ENCODE measurements at regions not wholly inside any gene's neighbourhood (a gene's known extent, or its start where the extent isn't known, plus 50 kb on each side); places are given as distances from the start of the nearest gene placed in this dataset.
"Not testable (repeated sequence)": the region's sequence is repeated elsewhere in the genome, so short reads cannot be mapped to it uniquely, and the experiment has no call there.

DNA sequence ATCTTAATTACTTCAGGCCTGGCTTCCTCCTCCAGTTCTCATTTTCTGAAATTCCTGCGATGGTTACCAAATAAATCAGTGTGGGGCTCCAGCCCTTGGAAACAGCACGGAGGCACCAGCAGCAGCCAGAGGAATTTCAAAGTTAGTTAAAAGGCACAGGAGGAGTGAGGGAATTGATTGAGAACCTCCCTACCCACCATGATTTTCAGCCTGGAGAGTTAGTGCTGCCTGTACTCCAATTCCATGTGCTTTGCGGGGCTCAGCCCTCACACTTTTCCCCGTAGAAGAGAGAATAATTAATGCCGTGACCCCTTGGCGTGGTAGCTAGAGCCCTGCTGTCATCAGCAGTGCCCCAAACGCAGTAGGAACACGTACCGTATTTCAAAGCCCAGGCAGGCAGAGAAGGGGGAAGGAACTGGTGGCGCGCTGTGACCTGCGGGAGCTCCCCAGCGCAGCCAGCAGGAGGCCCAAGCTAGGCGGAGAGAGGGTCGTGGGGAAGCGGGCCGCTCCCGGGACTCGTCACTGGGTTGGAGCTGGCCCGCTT lies 84.0 kb upstream of the IGFBP7 start:
- no peak for DNase-seq

DNA sequence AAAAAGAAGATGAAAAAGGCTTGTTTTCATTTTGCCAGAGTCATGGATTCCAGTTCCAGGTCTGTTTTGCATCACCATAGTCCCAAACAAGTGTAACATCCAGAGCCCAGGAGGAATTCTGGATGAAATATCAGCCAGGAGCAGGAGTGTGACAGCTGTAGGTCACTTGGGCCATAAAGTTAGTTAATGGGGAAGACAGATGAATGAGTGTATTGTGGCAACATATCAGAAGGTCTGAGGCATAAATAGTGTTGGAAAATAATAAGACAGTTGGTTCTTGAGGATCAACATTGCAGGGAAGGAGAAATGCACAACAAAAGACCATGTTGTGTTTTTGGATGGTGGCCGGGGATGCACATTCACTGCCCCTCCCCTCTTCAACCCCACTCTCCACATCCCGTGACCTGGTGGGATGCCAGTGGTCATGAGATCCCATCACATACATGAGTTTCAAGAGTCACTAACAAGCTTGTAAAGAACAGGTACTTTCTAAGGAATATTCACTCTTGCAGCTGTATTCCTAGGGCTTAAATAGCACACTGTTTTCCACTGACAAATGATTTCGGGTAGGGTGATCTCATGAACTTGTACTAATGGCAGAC lies 83.1 kb upstream of the IGFBP7 start:
- no peak for DNase-seq

GRCh38 chr4:57191523-57192034 lies 81.4 kb upstream of the IGFBP7 start:
- DNase-seq: no peak

GRCh38 chr4:57190601-57191481 lies 80.7 kb upstream of the IGFBP7 start:
- DNase-seq: no peak

DNA sequence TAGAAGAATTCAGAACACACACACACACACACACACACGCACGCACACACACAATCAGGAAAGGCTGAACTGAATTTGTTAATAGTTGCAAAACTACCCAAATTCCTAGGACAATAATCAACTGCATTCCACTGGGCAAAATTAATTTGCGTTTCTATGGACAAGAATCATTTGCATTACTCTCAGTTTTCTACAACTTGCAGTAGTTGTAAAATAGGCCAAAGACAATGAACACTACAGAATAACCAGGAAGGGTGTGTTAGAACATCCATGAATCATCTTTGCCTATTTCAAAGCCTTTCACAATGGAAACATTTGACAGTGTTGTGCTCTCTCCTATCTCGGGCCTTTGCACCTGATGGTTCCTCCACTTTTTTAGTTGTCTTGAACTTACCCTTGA lies 77.1 kb upstream of the IGFBP7 start:
- no peak for DNase-seq

- no peak for DNase-seq
Observed at GRCh38 chr4:57184378-57185029, 74.3 kb upstream of the IGFBP7 start.

GRCh38 chr4:57182132-57182874 lies 72.1 kb upstream of the IGFBP7 start:
- no peak for DNase-seq

- not testable (repeated sequence) for DNase-seq
Observed at GRCh38 chr4:57173136-57173535, 63.0 kb upstream of the IGFBP7 start.

- DNase-seq: no peak
Observed at GRCh38 chr4:57172065-57172464, 61.9 kb upstream of the IGFBP7 start.

DNA sequence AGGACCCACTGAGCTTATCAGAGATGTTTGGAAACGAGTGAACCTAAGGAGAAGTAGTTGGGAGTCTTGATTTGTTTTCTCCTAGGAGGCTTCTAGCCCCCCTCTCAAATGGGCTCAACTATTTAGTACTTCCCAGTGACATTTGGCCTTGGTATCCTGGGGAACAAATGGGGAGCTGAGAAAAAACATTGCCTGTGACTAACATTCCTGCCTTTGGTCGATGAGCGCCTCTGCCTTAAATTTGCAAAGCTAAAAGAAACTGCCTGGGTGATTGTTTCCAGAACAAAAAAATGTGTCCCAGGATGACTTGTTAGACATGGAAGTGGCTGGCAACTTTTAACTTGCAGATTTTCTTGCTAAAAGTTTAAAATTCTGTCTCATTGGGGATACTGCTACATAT lies 58.8 kb upstream of the IGFBP7 start:
- no peak for DNase-seq

GRCh38 chr4:57163530-57164459 lies 53.6 kb upstream of the IGFBP7 start:
- peak; percentile 89 for DNase-seq

DNA sequence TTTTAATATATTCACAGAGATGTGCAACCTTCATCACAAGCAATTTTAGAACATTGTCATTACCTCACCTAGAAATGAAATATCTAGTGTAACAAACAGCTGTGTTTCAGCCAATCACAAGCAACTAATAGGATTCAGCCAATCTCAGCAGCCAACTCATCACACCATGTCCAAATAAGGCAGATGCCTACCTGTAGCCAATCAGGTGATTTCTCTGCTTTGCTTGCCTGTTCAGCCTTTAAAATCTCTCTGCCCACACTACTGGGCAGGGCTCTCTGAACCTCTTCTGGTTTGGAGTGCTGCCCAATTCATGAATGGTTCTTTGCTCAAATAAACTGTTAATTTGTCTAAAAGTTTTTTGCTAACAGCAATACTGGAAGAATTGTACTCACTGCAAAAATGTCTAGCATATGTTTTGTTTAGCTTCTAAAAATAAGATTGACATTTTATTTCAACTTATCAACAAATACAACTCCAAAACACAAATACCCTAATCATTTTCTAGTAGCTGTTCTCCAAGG lies 52.4 kb upstream of the IGFBP7 start:
- DNase-seq: no peak

Measured in activated effector memory CD4-positive, alpha-beta T cell treated with anti-CD3 and anti-CD28 coated beads, Interleukin-2, amount 50 U/mL, for 16 hours (primary cell).